HS-5 (cell line): ENCODE measurements at regions not wholly inside any gene's neighbourhood (a gene's known extent, or its start where the extent isn't known, plus 50 kb on each side); places are given as distances from the start of the nearest gene placed in this dataset.

Source experiments
- DNase-seq: peaks from one replicate; pipeline ENCODE4 v3.0.0-alpha.2; 2012; ENCODE audit warnings: low read depth

DNA sequence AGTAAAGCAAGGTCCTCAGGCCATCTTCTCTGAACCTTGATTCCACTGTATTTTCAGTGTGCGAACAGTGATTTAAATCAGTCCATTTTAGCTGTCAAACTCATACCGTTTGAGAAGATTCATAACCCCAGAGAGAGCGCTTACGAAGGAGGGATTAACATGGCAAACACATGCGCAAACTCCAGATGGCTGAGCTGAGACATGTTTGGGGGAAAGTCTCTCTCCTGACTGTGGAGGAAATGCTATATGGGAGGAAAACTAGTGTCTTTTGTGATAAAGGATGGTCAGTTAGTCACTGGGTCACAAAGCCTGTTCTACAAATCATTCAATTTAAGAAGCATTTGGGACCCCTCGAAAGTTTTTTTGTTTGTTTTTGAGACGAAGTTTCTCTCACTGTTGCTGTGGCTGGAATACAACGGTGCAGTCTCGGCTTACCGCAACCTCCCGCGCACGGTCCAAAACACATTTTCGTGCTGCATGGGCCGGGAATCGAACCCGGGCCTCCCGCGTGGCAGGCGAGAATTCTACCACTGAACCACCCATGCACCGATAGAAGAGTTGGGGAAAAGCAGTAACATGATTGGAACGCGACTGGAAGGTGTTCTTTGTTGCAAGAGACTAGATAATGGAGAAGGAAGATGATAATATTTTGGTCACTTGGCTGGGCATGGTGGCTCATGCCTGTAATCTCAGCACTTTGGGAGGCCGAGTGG, 58.4 kb upstream of the CXADR start:
- peak; percentile 79 for DNase-seq

GRCh38 chr21:17455028-17455353, 57.9 kb upstream of the CXADR start:
- no peak for DNase-seq

- DNase-seq: no peak
Observed at GRCh38 chr21:17455451-17455850, 57.4 kb upstream of the CXADR start.

DNA sequence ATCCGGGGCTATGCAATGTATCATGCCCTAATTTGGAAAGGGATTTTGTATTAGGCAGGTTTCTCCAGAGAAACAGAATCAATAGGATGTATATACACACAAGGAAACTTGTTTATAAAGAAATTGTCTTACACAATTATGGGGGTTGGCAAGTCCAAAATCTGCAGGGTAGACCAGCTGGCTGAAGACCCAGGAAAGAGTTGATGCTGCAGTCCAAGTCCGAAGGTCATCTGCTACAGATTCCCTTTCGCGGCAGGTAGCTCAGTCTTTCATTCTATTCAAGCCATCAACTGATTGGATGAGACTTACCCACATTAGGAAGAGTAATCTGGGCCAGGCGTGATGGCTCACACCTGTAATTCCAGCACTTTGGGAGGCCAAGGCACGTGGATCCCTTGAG, 54.6 kb upstream of the CXADR start:
- DNase-seq: no peak

- DNase-seq: no peak
Observed at GRCh38 chr21:17460094-17460493, 52.7 kb upstream of the CXADR start.

- DNase-seq: no peak
Observed at GRCh38 chr21:17461014-17461413, 51.8 kb upstream of the CXADR start.

DNA sequence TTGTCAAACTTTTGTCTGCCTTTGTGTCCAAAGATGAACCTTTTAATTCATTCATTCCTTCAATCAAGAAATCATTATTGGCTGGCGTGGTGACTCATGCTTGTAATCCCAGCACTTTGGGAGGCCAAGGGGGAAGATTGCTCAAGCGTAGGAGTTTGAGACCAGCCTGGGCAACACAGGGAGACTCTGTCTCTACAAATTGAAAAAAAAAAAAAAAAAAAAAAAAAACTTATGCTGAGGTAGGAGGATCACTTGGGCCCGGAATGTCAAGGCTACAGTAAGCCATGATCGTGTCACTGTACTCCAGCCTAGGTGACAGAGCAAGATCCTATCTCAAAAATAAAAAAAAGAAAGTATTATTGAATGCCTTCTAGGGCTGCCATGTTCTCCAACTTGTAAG, 51.3 kb upstream of the CXADR start:
- DNase-seq: no peak

- DNase-seq: no peak
Observed at GRCh38 chr21:17462276-17462981, 50.4 kb upstream of the CXADR start.
